ENCODE measurements at regions not wholly inside any gene's neighbourhood (a gene's known extent, or its start where the extent isn't known, plus 50 kb on each side); places are given as distances from the start of the nearest gene placed in this dataset.
A peak's percentile ranks its signal among the peaks of the same experiment; 100 is the strongest.

DNA sequence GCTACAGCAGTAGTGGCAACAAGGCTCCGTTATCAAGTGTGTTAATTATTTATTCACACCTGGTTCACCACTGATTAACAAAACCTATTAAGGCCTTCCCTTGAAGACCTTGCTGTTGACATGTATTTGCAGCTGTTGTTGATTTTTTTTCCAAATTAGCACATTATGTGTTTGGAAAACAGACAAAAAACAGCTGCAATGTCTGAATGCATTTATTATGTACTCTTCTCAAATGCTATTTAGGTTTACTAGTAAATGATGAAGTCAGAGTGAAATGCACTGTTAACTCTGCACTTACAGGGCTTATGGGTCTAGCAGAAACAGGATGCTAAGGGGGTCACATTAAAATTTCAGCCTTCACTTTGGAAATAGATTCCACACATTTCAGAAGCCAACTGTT lies 99.5 kb upstream of the PCDH7 start:
- no peak overlapping the region for H3K27ac ChIP-seq (ENCODE audit: low read depth)
- no peaks in the 10 kb centered on the region for H4K20me1 ChIP-seq (replicated peaks; ENCODE audit: insufficient read depth)
- no peaks in the 10 kb centered on the region for H3K4me1 ChIP-seq (ENCODE audit: insufficient read depth)
- peak overlapping the region; percentile 34; the same call in 1 of the 2 replicates for H2AFZ ChIP-seq
- ATAC-seq, result no peak
- DNase-seq (ENCODE audit: low spot score), result no peak
- H3K36me3 ChIP-seq (ENCODE audit: insufficient read depth), result no peaks in the 10 kb centered on the region
- H3K9me2 ChIP-seq (ENCODE audit: insufficient read depth), result no peaks in the 10 kb centered on the region
- H3K27me3 ChIP-seq (ENCODE audit: insufficient read depth), result no peaks in the 10 kb centered on the region
- no peak overlapping the region for H3K4me3 ChIP-seq
- no peaks in the 10 kb centered on the region for H3K9me3 Mint-ChIP-seq
- H3K4me2 ChIP-seq, result no peak overlapping the region
- no peak for TF ChIP-seq ZNF114 (CRISPR knock-in tag; IDR thresholded peaks at IDR 0.05)
- TF ChIP-seq JUNB (IDR thresholded peaks at IDR 0.05; ENCODE audit: unreplicated experiment), result no peak
- no peak for TF ChIP-seq EZH2 (IDR thresholded peaks at IDR 0.05; ENCODE audit: low read depth, unreplicated experiment)
- TF ChIP-seq, protein P1, sequence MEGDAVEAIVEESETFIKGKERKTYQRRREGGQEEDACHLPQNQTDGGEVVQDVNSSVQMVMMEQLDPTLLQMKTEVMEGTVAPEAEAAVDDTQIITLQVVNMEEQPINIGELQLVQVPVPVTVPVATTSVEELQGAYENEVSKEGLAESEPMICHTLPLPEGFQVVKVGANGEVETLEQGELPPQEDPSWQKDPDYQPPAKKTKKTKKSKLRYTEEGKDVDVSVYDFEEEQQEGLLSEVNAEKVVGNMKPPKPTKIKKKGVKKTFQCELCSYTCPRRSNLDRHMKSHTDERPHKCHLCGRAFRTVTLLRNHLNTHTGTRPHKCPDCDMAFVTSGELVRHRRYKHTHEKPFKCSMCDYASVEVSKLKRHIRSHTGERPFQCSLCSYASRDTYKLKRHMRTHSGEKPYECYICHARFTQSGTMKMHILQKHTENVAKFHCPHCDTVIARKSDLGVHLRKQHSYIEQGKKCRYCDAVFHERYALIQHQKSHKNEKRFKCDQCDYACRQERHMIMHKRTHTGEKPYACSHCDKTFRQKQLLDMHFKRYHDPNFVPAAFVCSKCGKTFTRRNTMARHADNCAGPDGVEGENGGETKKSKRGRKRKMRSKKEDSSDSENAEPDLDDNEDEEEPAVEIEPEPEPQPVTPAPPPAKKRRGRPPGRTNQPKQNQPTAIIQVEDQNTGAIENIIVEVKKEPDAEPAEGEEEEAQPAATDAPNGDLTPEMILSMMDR (conservative IDR thresholded peaks at IDR 0.05; ENCODE audit: low read depth in 2 of 2), result no peak
- TF ChIP-seq, protein P2, sequence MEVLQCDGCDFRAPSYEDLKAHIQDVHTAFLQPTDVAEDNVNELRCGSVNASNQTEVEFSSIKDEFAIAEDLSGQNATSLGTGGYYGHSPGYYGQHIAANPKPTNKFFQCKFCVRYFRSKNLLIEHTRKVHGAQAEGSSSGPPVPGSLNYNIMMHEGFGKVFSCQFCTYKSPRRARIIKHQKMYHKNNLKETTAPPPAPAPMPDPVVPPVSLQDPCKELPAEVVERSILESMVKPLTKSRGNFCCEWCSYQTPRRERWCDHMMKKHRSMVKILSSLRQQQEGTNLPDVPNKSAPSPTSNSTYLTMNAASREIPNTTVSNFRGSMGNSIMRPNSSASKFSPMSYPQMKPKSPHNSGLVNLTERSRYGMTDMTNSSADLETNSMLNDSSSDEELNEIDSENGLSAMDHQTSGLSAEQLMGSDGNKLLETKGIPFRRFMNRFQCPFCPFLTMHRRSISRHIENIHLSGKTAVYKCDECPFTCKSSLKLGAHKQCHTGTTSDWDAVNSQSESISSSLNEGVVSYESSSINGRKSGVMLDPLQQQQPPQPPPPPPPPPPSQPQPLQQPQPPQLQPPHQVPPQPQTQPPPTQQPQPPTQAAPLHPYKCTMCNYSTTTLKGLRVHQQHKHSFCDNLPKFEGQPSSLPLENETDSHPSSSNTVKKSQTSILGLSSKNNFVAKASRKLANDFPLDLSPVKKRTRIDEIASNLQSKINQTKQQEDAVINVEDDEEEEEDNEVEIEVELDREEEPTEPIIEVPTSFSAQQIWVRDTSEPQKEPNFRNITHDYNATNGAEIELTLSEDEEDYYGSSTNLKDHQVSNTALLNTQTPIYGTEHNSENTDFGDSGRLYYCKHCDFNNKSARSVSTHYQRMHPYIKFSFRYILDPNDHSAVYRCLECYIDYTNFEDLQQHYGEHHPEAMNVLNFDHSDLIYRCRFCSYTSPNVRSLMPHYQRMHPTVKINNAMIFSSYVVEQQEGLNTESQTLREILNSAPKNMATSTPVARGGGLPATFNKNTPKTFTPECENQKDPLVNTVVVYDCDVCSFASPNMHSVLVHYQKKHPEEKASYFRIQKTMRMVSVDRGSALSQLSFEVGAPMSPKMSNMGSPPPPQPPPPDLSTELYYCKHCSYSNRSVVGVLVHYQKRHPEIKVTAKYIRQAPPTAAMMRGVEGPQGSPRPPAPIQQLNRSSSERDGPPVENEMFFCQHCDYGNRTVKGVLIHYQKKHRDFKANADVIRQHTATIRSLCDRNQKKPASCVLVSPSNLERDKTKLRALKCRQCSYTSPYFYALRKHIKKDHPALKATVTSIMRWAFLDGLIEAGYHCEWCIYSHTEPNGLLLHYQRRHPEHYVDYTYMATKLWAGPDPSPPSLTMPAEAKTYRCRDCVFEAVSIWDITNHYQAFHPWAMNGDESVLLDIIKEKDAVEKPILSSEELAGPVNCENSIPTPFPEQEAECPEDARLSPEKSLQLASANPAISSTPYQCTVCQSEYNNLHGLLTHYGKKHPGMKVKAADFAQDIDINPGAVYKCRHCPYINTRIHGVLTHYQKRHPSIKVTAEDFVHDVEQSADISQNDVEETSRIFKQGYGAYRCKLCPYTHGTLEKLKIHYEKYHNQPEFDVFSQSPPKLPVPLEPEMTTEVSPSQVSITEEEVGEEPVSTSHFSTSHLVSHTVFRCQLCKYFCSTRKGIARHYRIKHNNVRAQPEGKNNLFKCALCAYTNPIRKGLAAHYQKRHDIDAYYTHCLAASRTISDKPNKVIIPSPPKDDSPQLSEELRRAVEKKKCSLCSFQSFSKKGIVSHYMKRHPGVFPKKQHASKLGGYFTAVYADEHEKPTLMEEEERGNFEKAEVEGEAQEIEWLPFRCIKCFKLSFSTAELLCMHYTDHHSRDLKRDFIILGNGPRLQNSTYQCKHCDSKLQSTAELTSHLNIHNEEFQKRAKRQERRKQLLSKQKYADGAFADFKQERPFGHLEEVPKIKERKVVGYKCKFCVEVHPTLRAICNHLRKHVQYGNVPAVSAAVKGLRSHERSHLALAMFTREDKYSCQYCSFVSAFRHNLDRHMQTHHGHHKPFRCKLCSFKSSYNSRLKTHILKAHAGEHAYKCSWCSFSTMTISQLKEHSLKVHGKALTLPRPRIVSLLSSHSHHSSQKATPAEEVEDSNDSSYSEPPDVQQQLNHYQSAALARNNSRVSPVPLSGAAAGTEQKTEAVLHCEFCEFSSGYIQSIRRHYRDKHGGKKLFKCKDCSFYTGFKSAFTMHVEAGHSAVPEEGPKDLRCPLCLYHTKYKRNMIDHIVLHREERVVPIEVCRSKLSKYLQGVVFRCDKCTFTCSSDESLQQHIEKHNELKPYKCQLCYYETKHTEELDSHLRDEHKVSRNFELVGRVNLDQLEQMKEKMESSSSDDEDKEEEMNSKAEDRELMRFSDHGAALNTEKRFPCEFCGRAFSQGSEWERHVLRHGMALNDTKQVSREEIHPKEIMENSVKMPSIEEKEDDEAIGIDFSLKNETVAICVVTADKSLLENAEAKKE (CRISPR knock-in tag; IDR thresholded peaks at IDR 0.05), result no peak
- no peak for TF ChIP-seq STAT1 (IDR thresholded peaks at IDR 0.05; ENCODE audit: unreplicated experiment)
- TF ChIP-seq, protein P3, sequence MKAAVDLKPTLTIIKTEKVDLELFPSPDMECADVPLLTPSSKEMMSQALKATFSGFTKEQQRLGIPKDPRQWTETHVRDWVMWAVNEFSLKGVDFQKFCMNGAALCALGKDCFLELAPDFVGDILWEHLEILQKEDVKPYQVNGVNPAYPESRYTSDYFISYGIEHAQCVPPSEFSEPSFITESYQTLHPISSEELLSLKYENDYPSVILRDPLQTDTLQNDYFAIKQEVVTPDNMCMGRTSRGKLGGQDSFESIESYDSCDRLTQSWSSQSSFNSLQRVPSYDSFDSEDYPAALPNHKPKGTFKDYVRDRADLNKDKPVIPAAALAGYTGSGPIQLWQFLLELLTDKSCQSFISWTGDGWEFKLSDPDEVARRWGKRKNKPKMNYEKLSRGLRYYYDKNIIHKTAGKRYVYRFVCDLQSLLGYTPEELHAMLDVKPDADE (IDR thresholded peaks at IDR 0.05), result no peak
- H3K4me3 Mint-ChIP-seq, result no peak overlapping the region
- no peak overlapping the region for H3K27ac Mint-ChIP-seq
- H3K36me3 Mint-ChIP-seq (ENCODE audit: low read depth), result no peaks in the 10 kb centered on the region
- no peaks in the 10 kb centered on the region for H3K4me1 Mint-ChIP-seq
- H3F3A ChIP-seq (replicated peaks; ENCODE audit: low read depth), result no peaks in the 10 kb centered on the region
- H3K79me2 ChIP-seq (replicated peaks; ENCODE audit: insufficient read depth), result no peaks in the 10 kb centered on the region
- no peaks in the 10 kb centered on the region for H3K27me3 Mint-ChIP-seq (ENCODE audit: insufficient read depth, low read depth, poor library complexity)
